Stomach (tissue), 8 donors: ENCODE measurements at regions not wholly inside any gene's neighbourhood (a gene's known extent, or its start where the extent isn't known, plus 50 kb on each side); places are given as distances from the start of the nearest gene placed in this dataset.

Experiments used
- DNase-seq, 2 donors: peaks; one replicate each; pipeline versions ENCODE4 v3.0.0 to v3.0.0-alpha.2; 2013 to 2019
- H3K27ac ChIP-seq, 5 donors: fragments of 200-600 bp in 4 of 5; sonication (generic) in 4 of 5; one replicate each; pipeline ENCODE4 v1.5.1; 2013 to 2019; ENCODE audit warnings: mild to moderate bottlenecking in 1 of 5, moderate library complexity in 1 of 5
- H3K27me3 ChIP-seq, 3 donors: fragments of 200-600 bp; sonication (generic); one replicate each; pipeline ENCODE4 v1.5.1; 2017 to 2019; ENCODE audit warnings: mixed run types in 1 of 3
- H3K36me3 ChIP-seq, 4 donors: fragments of 200-600 bp; sonication (generic); 1 replicate in 3 of 4; 2 replicates in 1 of 4; pipeline ENCODE4 v1.5.1; 2016 to 2019
- H3K4me1 ChIP-seq, 4 donors: fragments of 200-600 bp; sonication (generic); one replicate each; pipeline ENCODE4 v1.5.1; 2016 to 2019
- H3K4me3 ChIP-seq, 4 donors: fragments of 200-600 bp; sonication (generic) in 3 of 4; one replicate each; pipeline ENCODE4 v1.5.1; 2016 to 2019; ENCODE audit warnings: mild to moderate bottlenecking in 1 of 4
- H3K9me3 ChIP-seq, 4 donors: fragments of 200-600 bp; sonication (generic); one replicate each; pipeline ENCODE4 v1.5.1; 2016 to 2019
- EP300 ChIP-seq: sonication (generic); formaldehyde crosslinking; IDR thresholded peaks from one replicate; pipeline ENCODE4 v1.6.1; 2017; ENCODE audit warnings: antibody characterized with exemption
- POLR2A ChIP-seq, 4 donors: fragments of 450-650 bp; IDR thresholded peaks; one replicate each; pipeline ENCODE4 v1.6.1; 2016; ENCODE audit warnings: antibody characterized with exemption in 4 of 4, control low read depth in 2 of 4, mild to moderate bottlenecking in 1 of 4, moderate library complexity in 1 of 4
- POLR2AphosphoS5 ChIP-seq, 3 donors: sonication (generic); formaldehyde crosslinking; IDR thresholded peaks; one replicate each; pipeline ENCODE4 v1.6.1; 2016; ENCODE audit warnings: antibody characterized with exemption in 3 of 3
- WGBS, 5 donors: extraction: QIAGEN DNeasy Blood & Tissue Kit in 3 of 5; methylation state at CpG; one replicate each; pipeline versions ENCODE4 v1.1.5 to v1.1.7; 2013 to 2018; 5-methylcytosine and 5-hydroxymethylcytosine counted together
- intact Hi-C: fragments of 100-400 bp; cut with DNase I; formaldehyde crosslinking; loops from one replicate; pipeline ENCODE4 v1.15.1; 2023; ENCODE audit warnings: low total_unique reads
- TF ChIP-seq, protein P1 (sequence below), 7 experiments: fragments of 450-650 bp in 4 of 7; fragments of 200-600 bp in 3 of 7; sonication (generic) in 3 of 7; IDR thresholded peaks; one replicate each; pipeline ENCODE4 v1.5.1; 2016 to 2019; ENCODE audit warnings: antibody characterized with exemption in 7 of 7, control low read depth in 2 of 7, mild to moderate bottlenecking in 1 of 7
- donor health status: healthy with polysubstance abuse.
- donor health status: Bipolar disorder and iron deficiency.
- donor health status: healthy.

DNA sequence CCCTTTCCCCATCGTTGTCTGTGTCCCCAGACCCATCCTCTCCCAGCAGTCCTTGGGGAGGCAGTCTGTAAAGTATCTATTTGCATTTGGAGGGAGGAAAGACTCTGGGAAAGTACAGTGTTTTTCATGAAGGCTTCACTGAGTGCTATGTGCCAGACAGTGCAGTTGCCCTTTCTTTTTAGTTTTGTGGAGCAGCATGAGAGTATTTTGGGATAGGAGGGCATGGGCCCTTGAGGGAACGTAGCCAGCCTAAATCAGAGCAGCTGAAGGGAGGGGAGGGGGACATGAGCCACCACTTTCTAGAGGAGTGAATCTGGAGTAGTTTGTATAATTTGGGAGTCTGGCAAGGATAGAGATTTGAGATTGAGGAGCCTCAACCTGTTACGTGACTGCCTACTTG, 404.0 kb upstream of the KAZN start:
- DNase-seq, result no peak
- 63 to 82% (median 79%) methylated on average over 3 of the region's 3 CpGs for WGBS, 5 donors
- TF ChIP-seq POLR2A (IDR thresholded peaks at IDR 0.05) (no peak), EP300 (no peak), POLR2AphosphoS5 (IDR thresholded peaks at IDR 0.05) (no peak)
- TF ChIP-seq, protein P1, sequence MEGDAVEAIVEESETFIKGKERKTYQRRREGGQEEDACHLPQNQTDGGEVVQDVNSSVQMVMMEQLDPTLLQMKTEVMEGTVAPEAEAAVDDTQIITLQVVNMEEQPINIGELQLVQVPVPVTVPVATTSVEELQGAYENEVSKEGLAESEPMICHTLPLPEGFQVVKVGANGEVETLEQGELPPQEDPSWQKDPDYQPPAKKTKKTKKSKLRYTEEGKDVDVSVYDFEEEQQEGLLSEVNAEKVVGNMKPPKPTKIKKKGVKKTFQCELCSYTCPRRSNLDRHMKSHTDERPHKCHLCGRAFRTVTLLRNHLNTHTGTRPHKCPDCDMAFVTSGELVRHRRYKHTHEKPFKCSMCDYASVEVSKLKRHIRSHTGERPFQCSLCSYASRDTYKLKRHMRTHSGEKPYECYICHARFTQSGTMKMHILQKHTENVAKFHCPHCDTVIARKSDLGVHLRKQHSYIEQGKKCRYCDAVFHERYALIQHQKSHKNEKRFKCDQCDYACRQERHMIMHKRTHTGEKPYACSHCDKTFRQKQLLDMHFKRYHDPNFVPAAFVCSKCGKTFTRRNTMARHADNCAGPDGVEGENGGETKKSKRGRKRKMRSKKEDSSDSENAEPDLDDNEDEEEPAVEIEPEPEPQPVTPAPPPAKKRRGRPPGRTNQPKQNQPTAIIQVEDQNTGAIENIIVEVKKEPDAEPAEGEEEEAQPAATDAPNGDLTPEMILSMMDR (IDR thresholded peaks at IDR 0.05), result no peak
- H3K4me1 ChIP-seq, result no peaks in the 10 kb centered on the region
- intact Hi-C loops, result no loop called here
- no peak overlapping the region for H3K27ac ChIP-seq
- no peak overlapping the region for H3K4me3 ChIP-seq
- no peaks in the 10 kb centered on the region for H3K9me3 ChIP-seq
- no peaks in the 10 kb centered on the region for H3K36me3 ChIP-seq
- H3K27me3 ChIP-seq, result no peaks in the 10 kb centered on the region

- WGBS, 5 donors, result 82 to 100% (median 89%) methylated on average over 1 of the region's 1 CpG
- intact Hi-C loops, result no loop called here
- H3K27me3 ChIP-seq, result no peaks in the 10 kb centered on the region
- H3K9me3 ChIP-seq, result no peaks in the 10 kb centered on the region
- DNase-seq, result no peak
- H3K27ac ChIP-seq, result no peak overlapping the region
- no peaks in the 10 kb centered on the region for H3K36me3 ChIP-seq
- H3K4me3 ChIP-seq, result no peak overlapping the region
- TF ChIP-seq, protein P1 (IDR thresholded peaks at IDR 0.05), result no peak
- TF ChIP-seq POLR2A (IDR thresholded peaks at IDR 0.05), result no peak
- no peak for TF ChIP-seq EP300
- no peak for TF ChIP-seq POLR2AphosphoS5 (IDR thresholded peaks at IDR 0.05)
- no peaks in the 10 kb centered on the region for H3K4me1 ChIP-seq
Measured at GRCh38 chr1:14205066-14205465, 393.4 kb upstream of the KAZN start.

DNA sequence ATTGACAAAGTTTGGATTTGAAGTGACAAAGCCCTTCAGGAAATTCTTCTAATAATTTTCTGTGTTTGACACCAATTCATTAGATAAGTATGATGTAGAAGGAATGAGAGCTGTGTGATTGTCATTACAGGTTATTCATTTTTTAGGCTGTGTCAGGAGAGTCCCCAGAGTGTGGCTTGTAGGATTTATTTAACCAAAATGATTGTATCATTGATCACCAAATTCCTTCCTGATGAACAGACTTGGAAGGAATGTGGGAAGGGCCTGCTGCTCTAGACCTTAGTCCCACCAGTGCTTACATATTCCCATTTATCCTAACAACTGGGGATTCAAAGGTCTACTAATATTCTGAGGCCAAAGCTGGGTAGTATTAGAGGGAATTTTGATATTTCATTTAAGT, 383.3 kb upstream of the KAZN start:
- Histone ChIP-seq H3K27ac (no peak overlapping the region), H3K4me3 (no peak overlapping the region), H3K27me3 (no peaks in the 10 kb centered on the region), H3K36me3 (no peaks in the 10 kb centered on the region), H3K4me1 (no peaks in the 10 kb centered on the region), H3K9me3 (peaks cover 0 to 31% (median 20%) of the 10 kb centered on the region in 4 donors)
- DNase-seq, result no peak
- TF ChIP-seq, protein P1 (IDR thresholded peaks at IDR 0.05), result no peak
- TF ChIP-seq POLR2AphosphoS5 (IDR thresholded peaks at IDR 0.05) (no peak), EP300 (no peak), POLR2A (IDR thresholded peaks at IDR 0.05) (no peak)
- intact Hi-C loops, result no loop called here

DNA sequence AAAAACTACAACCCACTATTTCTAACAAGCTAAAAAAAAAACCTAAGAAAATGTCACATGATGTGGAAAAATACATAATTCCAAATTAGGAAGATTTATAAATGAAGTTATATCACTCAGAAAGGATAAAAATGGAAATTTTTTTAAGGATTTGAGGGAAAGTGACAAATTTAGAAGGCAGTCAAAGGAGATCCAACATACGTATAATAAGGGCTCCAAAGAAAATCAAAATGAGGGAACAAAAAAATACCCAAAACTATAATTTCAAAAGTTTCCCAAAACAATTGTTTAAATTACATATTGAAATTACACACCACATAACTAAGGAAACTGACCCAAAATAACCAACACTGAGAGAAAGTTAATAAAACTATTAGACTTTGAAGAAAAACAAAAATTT, 381.1 kb upstream of the KAZN start:
- H3K27me3 ChIP-seq, result no peaks in the 10 kb centered on the region
- DNase-seq, result no peak
- WGBS, 5 donors, result 49 to 97% (median 89%) methylated on average over 1 of the region's 1 CpG
- H3K36me3 ChIP-seq, result no peaks in the 10 kb centered on the region
- H3K9me3 ChIP-seq, result peaks cover 0 to 37% (median 20%) of the 10 kb centered on the region in 4 donors
- H3K27ac ChIP-seq, result no peak overlapping the region
- intact Hi-C loops, result no loop called here
- H3K4me1 ChIP-seq, result no peaks in the 10 kb centered on the region
- H3K4me3 ChIP-seq, result no peak overlapping the region
- TF ChIP-seq, protein P1 (IDR thresholded peaks at IDR 0.05), result no peak
- no peak for TF ChIP-seq EP300
- TF ChIP-seq POLR2AphosphoS5 (IDR thresholded peaks at IDR 0.05), result no peak
- no peak for TF ChIP-seq POLR2A (IDR thresholded peaks at IDR 0.05)
